ENCODE measurements at regions not wholly inside any gene's neighbourhood (a gene's known extent, or its start where the extent isn't known, plus 50 kb on each side); places are given as distances from the start of the nearest gene placed in this dataset.

DNA sequence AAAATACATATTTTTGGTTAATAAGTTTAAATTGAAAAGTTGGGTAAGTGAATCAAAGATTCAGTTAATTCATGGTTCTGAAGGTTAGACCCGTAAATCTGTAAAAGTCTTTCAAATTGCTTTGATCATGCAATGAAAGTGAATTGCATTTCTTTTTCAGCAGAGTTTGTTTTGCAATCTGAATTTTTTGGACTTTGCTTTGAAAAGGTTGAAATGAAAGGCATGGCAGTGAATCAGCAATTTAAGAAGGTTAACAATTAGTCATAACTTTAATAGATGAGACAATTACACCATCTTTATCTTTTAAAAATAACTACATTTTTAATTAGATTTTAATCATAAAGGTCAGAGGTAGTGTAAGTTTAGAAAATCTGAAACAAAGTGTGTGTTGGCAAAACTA is 310.9 kb upstream of the KCNJ16 start:
- H3K4me1 ChIP-seq: peaks cover 20% of the 10 kb centered on the region
- no peak overlapping the region for H3K27ac ChIP-seq
- H3K9me3 ChIP-seq: no peaks in the 10 kb centered on the region
- no peak overlapping the region for H3K4me3 ChIP-seq
- TF ChIP-seq, protein P1, sequence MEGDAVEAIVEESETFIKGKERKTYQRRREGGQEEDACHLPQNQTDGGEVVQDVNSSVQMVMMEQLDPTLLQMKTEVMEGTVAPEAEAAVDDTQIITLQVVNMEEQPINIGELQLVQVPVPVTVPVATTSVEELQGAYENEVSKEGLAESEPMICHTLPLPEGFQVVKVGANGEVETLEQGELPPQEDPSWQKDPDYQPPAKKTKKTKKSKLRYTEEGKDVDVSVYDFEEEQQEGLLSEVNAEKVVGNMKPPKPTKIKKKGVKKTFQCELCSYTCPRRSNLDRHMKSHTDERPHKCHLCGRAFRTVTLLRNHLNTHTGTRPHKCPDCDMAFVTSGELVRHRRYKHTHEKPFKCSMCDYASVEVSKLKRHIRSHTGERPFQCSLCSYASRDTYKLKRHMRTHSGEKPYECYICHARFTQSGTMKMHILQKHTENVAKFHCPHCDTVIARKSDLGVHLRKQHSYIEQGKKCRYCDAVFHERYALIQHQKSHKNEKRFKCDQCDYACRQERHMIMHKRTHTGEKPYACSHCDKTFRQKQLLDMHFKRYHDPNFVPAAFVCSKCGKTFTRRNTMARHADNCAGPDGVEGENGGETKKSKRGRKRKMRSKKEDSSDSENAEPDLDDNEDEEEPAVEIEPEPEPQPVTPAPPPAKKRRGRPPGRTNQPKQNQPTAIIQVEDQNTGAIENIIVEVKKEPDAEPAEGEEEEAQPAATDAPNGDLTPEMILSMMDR (IDR thresholded peaks at IDR 0.05): no peak
- TF ChIP-seq POLR2AphosphoS5 (IDR thresholded peaks at IDR 0.05) (no peak), EP300 (IDR thresholded peaks at IDR 0.05) (no peak), POLR2A (IDR thresholded peaks at IDR 0.05) (no peak)
- DNase-seq (ENCODE audit: low spot score in 2 of 2): no peak
- no peaks in the 10 kb centered on the region for H3K36me3 ChIP-seq
- no peaks in the 10 kb centered on the region for H3K27me3 ChIP-seq
- 72% methylated on average over 1 of the region's 1 CpG for WGBS

DNA sequence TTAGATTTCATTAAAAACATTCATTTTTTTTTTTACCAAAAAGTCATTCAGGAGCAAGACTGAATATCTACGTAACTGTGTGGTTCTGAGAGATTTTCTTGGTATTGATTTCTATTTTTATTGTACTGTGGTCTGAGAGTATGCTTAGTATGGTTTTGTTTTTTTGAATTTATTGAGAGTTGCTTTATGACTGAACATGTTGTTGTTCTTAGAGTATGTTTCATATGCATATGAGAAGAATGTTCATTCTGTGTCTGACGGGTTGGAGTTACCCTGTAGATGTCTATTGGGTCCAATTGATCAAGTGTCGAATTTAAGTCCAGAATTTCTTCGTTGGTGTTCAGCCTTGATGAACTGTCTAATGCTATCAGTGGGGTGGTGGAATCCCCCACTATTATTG is 306.0 kb upstream of the KCNJ16 start:
- TF ChIP-seq, protein P1 (IDR thresholded peaks at IDR 0.05): no peak
- TF ChIP-seq POLR2AphosphoS5 (IDR thresholded peaks at IDR 0.05): no peak
- no peak for TF ChIP-seq EP300 (IDR thresholded peaks at IDR 0.05)
- no peak for TF ChIP-seq POLR2A (IDR thresholded peaks at IDR 0.05)
- no peaks in the 10 kb centered on the region for H3K4me1 ChIP-seq
- WGBS: 92% methylated on average over 4 of the region's 4 CpGs

DNA sequence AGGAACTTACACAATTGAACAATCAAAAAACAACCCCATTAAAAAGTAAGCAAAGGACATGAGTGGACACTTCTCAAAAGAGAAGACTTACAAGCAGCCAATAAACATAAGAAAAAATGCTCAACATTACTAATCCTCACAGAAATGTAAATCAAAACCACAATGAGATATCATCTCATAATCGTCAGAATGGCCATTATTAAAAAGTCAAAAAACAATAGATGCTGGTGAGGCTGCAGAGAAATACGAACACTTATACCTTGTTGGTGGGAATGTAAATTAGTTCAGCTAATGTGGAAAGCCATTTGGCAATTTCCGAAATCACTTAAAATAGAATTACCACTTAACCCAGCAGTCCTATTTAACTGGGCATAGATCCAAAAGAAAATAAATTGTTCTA is 301.9 kb upstream of the KCNJ16 start:
- Histone ChIP-seq H3K27ac (no peak overlapping the region), H3K36me3 (no peaks in the 10 kb centered on the region), H3K4me3 (no peak overlapping the region), H3K27me3 (no peaks in the 10 kb centered on the region), H3K4me1 (no peaks in the 10 kb centered on the region), H3K9me3 (no peaks in the 10 kb centered on the region)
- no peak for TF ChIP-seq POLR2A (IDR thresholded peaks at IDR 0.05)
- TF ChIP-seq POLR2AphosphoS5 (IDR thresholded peaks at IDR 0.05): no peak
- TF ChIP-seq EP300 (IDR thresholded peaks at IDR 0.05): no peak
- TF ChIP-seq, protein P1 (IDR thresholded peaks at IDR 0.05): no peak
- DNase-seq (ENCODE audit: low spot score in 2 of 2): no peak
- WGBS: 51% methylated on average over 3 of the region's 3 CpGs

More for the DNA sequence above, 306.0 kb upstream of the KCNJ16 start:
- Histone ChIP-seq H3K27ac (no peak overlapping the region), H3K4me3 (no peak overlapping the region), H3K9me3 (no peaks in the 10 kb centered on the region), H3K27me3 (no peaks in the 10 kb centered on the region), H3K36me3 (no peaks in the 10 kb centered on the region)
- no peak for DNase-seq (ENCODE audit: low spot score in 2 of 2)

GRCh38 chr17:69779378-69780214 is 295.4 kb upstream of the KCNJ16 start:
- no peaks in the 10 kb centered on the region for H3K27me3 ChIP-seq
- DNase-seq (ENCODE audit: low spot score in 2 of 2): no peak
- H3K4me1 ChIP-seq: no peaks in the 10 kb centered on the region
- no peaks in the 10 kb centered on the region for H3K9me3 ChIP-seq
- WGBS: 83% methylated on average over 8 of the region's 8 CpGs
- H3K4me3 ChIP-seq: no peak overlapping the region
- TF ChIP-seq POLR2A (IDR thresholded peaks at IDR 0.05) (no peak), EP300 (IDR thresholded peaks at IDR 0.05) (no peak), POLR2AphosphoS5 (IDR thresholded peaks at IDR 0.05) (no peak)
- TF ChIP-seq, protein P1 (IDR thresholded peaks at IDR 0.05): no peak
- H3K27ac ChIP-seq: no peak overlapping the region
- no peaks in the 10 kb centered on the region for H3K36me3 ChIP-seq

DNA sequence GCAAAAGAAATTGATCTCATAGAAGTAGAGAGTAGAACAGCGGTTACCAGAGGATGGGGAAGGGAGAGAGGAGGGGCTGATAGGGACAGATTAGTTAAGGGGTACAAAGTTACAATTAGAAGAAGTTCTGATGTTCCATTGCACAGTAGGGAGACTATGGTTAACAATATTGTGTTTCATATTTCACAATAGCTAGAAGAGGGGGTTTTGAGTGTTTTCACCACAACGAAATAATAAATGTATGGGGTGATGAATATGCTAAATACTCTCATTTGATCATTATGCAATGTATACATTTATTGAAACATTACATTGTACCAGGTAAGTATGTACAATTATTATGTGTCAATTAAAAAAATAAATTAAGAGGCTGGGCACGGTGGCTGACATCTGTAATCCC is 291.2 kb upstream of the KCNJ16 start:
- Histone ChIP-seq H3K27me3 (no peaks in the 10 kb centered on the region), H3K36me3 (no peaks in the 10 kb centered on the region), H3K4me1 (no peaks in the 10 kb centered on the region), H3K9me3 (no peaks in the 10 kb centered on the region), H3K27ac (no peak overlapping the region), H3K4me3 (no peak overlapping the region)
- 91% methylated on average over 3 of the region's 3 CpGs for WGBS
- no peak for DNase-seq (ENCODE audit: low spot score in 2 of 2)
- TF ChIP-seq POLR2A (IDR thresholded peaks at IDR 0.05) (no peak), POLR2AphosphoS5 (IDR thresholded peaks at IDR 0.05) (no peak), EP300 (IDR thresholded peaks at IDR 0.05) (no peak)
- TF ChIP-seq, protein P1 (IDR thresholded peaks at IDR 0.05): no peak

All from suprapubic skin (tissue), 4 donors.